HuH-7 (cell line): ENCODE measurements at regions not wholly inside any gene's neighbourhood (a gene's known extent, or its start where the extent isn't known, plus 50 kb on each side); places are given as distances from the start of the nearest gene placed in this dataset.
"Not testable (repeated sequence)": the region's sequence is repeated elsewhere in the genome, so short reads cannot be mapped to it uniquely, and the experiment has no call there.

ENCODE experiments used
- DNase-seq: peaks from one replicate; pipeline ENCODE4 v3.0.0; 2011; ENCODE audit warnings: low spot score

DNA sequence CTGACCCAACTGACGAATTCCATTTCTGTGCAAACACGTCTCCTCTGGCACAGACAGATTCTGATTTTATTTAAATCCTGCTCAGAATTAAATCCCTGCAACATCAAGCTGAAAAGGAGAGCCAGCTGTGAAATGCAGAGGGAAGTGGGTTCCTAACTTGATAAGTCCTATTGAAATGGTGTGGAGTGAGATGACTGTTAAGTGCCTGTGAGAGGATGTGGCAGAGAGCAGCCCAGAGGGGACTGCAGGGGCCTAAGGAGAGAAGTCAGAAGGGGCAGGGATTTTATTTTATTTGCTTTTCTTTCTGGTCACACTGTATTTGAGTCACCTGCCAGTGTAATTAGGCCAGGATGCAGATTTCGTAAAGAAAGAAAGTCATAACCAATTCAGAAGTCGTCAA lies 277.4 kb downstream of the NKX6-1 start:
- DNase-seq, result no peak

DNA sequence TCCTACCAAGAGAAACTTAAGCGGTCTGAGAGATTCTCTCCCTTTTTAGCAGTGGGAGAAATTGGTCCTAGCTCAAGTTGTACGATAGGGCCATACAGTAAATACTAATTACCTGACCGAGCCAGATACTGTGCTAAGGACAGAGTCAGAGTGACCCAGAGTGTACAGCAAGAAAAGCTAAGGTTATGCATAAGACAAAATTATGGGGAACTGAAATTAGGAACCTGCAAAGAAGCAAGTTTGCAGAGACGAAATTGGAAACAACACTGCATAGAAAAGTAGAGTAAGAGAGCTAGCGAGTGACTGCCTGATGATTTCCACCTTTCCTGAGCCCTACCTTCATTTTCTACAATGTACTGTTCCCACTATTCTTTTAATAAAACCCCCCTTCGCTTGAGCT lies 278.1 kb downstream of the NKX6-1 start:
- no peak for DNase-seq

DNA sequence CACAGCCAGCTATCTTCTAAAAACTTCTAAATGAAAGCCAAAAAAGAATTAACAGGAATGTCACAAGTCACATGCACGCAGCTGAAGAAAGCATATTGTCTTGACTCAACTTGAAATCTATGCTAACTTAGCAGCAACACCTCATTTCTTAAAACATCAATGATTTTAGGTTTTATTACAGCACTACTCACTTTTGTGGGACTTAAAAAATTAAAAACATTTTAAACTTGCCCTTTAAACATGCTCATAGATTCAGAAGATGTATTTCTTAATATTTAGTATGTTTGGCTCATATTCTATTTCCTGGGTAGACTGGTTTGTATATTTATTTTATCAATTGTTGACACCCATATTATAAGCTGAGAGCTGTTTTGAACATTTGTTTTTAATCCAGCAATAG lies 279.4 kb downstream of the NKX6-1 start:
- no peak for DNase-seq

DNA sequence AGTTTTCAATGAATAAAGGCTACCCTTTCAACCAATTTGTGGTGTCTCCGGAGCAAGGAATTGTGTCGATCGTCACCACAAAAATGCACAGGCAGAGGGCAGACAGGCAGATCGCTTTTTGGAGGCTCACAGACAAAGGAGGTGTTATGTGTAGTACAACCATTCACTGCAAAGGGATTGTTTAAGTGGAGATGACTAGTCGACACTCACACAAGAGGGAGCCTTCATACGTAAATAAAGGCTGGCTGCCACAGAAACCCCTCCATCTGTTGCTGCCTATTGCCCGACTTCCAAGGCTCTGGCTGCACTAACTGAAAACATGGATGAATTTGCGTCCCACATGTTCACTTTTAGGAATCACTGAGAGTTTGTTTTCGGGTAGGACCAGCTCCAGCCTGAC lies 281.1 kb downstream of the NKX6-1 start:
- no peak for DNase-seq

DNA sequence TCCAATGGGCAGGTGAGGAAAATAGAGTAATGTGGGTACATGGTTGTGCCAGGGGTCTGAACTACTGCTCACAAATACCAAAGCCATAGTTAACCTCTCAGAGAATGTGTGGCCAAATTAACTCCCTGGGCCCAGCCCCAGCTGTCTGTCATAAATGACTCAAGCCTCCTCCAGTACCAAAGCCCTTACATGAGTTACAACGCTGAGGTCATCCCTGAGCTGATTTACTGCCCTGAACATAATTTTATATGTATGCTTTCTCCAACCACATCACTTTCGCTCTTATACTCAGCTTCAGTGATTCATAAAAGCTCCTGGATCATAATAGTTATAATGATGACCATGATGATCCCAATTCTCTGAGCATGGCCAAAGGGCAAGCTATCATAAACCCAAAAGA lies 283.9 kb downstream of the NKX6-1 start:
- no peak for DNase-seq

DNA sequence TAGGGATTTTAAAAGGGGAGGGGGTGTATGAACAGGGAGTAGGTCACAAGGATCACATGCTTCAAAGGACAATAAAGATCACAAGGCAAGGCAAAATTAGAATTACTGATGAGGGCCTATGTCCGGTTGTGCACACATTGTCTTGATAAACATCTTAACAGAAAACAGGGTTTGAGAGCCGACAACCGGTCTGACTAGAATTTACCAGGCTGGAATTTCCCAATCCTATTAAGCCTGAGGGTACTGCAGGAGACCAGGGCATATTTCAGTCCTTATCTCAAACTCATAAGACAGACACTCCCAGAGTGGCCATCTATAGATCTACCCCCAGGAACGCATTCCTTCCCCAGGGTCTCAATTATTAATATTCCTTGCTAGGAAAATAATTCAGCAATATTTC lies 292.9 kb downstream of the NKX6-1 start:
- not testable (repeated sequence) for DNase-seq

DNA sequence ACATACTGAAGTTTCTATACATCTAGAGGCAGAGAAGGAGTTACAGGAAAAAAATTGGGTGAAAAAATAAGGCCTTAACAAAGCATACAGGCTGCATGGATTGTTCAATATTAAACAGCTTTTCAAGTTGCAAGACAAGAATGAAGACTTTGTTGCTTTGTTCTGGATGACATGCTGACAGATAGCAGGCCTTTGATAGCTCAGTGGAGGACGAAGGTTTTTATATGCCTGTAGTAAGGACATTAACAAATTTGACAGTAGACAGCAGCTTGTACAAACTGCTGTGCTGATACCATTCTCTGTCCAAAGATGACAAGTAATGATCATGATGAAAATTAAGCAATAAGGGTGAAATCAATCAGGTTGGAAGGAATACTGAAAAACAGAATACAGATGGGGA lies 309.9 kb downstream of the NKX6-1 start:
- DNase-seq, result no peak

DNA sequence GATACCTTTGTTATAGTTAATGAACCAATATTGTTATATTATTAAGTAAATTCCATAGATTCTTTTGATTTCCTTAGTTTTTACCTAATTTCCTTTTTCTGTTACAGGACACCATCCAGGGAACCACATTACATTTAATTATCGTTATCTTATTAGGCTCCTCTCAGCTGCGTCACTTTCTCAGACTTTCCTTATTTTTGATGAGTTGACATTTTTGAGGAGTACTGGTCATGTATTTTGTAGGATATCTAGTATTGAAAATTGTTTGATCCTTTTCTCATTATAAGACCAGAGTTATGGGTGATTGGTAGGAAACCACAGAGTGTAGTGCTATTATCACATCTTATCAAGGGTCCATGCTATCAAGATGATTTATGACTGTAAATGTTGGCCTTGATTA lies 319.7 kb downstream of the NKX6-1 start:
- no peak for DNase-seq

DNA sequence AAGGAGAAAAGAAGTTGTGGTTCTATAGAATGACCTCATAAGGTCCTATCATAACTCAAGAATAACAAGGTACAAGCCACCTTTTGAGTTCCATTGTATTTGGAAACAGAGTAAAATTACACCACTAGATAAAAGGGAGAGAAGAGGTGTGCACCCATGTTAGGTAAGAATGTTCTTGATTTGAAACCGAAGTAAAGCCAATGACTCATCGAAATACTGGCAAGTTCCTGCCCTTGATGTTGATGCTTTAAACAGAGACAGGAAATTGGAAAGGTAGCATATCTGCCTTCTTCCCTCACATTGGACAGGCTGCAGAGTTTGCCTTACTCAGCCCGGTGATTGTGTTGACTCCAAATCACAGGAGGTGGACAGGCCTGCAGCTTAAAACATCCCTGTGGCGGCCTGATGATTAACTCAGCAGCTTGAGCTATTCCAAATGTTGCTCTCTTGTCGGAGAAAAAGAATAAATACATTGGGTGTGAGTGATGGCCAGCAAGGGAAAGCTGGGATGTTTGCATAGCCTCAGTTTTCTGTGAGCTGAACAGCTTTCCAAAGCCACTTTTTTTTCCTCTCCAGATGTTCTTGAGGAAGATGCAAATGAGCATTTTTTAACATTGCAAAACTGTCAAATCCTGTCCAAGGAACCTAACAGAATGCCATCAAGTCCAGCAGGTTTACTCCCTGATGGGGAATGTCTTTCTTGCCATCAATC lies 321.1 kb downstream of the NKX6-1 start:
- DNase-seq, result no peak

DNA sequence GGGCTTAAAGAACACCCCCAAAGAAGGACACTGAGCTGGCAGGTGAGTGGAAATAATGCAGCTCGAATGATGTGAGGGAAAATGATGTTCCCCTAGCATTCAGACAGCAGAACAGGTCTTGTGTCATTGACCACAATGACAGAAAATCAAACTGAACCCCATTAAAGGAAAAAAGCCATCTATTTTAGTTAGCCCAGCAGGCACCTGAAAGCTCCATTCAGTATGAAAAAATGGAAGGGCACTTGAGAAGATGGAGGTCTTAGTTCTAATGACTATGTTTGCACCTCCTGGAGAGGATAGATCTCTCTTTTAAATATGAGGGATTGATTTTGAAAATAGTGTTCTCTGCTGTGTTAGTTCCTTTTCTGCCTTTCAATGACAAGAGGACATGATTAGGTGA lies 323.1 kb downstream of the NKX6-1 start:
- DNase-seq, result no peak

DNA sequence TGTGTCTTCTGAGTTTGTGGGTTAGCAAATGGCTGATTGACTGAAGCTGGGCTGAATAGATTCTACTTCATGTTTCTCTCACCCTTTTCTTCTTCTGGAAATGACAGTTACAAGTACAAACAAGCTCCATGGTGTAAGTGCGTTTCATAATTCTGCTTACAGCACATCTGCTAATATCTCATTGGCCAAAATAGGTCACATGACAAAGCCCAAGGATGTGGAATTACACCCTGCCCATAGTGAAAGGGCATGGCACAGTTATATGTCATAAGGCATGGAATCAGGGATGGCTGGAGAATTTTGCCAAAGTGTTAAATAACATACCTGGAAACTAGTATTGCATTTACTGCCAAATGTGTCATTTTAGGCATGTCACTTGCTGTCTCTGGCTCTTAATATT lies 327.2 kb downstream of the NKX6-1 start:
- no peak for DNase-seq

DNA sequence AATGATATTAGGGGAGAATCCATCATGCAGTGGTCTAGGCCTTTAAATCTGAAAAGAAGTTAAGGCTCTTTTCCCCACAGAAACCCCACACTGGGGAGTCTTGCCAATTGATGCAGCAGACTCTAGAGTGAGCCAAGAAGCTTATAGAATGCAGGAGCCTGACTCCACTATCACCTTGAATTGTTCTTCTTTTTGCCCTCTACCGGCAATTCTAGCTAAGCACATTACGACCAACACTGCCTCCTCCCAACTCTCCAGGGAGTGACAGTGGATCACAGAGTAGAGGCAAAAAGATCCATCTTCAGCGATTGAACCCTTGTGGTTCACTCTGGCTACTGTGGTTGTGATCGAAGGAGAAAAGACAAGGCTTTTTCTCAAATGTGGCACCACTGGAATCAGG lies 331.5 kb downstream of the NKX6-1 start:
- DNase-seq, result no peak

DNA sequence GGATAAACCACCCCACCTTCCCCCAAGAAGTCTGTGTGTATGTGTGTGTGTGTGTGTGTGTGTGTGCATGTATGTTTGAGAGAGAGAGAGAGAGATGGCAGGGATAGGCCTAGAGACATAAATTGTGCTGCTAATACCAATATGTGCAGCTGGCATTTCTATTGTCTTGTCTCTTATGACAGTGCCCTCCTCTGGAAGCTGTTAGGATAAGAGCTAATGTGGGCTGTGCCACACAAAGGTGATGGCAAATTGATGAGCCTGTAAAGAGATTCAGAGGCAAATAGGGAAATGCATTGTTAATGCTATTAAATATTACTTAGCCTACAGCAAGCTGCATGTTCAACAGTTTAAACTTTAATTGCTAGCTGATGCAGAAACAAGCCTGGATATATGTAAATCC lies 332.0 kb downstream of the NKX6-1 start:
- no peak for DNase-seq

DNA sequence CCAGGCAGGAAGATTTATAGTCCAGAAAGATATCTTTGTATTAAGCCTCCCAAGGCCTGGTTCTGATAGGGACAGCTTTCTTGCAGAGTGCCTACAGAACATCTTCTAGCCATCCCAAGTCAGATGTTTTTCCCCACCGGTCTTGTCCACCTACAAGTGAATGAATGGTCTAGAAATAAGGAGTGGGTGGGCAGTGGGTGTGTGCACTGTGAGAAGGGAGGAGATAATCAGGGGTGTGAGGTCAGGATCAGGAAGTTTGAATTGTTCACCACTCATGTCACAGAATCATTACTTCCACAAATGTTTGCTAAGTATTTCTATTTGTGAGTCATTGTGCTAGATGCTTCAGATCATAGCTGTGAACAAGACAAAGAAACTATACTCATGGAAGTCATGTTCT lies 332.6 kb downstream of the NKX6-1 start:
- DNase-seq, result no peak

DNA sequence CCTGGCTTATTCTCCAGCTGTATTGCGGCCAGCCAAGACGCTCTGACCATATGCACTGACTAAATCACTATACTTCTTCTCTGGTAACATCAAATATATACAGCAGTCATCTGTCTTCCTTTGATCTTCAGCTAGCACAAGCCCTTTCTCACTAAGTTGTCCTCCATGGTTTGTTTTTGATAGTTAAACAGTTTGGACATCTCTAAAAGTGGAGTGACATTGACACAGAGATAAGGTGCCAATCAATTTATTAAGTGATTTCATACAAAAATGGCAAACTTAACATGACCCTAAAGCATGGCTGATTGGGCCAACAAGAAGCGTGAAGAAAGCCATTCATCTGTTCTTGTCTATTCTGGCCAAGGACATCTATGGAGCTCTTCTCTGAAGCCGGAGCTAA lies 334.9 kb downstream of the NKX6-1 start:
- DNase-seq, result no peak

DNA sequence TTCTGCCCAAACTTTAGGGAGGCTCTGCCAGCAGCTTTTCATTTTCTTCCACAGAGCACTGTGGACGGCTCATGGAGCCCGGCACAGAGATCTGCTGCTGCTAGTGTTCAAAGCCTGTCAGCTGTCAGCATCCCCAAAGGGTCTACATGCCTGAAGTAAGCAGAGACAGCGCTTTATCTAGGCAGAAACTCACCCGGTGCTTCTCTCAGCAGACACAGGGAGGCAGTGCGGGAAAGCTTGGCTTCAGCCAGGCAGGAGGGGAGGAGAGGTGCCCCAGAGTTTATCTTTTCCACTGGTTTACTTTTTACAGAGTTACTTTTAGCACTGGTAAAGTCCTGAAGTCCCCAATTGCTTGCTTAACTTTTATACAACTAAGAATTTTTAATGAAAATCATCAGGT lies 339.3 kb downstream of the NKX6-1 start:
- peak; percentile 43 for DNase-seq

DNA sequence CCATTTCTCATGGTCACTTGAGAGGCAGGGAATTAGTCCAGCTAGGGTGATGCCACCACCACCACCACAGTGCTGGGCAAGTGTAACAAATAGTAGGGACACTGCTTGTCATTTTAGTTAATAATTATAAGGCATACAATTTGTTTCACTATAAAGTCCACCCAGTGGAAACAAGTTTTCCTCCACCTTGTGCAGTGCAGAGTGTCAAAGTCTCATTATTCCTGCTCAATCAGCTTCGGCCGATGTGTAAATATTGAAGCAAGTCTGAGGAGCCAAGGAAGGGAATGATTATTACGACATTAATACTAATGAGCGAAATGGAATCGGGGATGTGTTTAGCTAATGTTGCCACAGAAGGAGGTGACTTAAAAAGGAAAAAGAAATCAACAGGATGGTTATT lies 340.4 kb downstream of the NKX6-1 start:
- no peak for DNase-seq

DNA sequence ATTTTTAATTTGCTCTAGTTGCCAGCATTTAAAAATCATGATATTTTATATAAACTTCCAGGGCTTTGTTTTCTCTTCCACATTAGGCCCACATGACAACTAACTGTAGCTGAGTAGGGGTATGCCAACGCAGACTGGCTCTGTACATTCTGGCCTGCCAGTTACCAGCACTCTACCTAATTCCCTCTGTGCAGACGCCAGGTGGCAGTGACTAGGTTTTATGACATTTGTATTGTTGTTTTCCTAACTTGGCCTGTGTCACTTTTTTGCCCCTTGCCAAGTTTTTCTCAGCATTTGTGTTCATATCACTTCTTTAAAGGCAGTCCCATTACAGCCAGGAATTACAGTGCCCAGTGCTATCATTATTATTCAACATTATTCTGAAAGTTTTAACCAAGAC lies 347.5 kb downstream of the NKX6-1 start:
- peak; percentile 1 for DNase-seq

DNA sequence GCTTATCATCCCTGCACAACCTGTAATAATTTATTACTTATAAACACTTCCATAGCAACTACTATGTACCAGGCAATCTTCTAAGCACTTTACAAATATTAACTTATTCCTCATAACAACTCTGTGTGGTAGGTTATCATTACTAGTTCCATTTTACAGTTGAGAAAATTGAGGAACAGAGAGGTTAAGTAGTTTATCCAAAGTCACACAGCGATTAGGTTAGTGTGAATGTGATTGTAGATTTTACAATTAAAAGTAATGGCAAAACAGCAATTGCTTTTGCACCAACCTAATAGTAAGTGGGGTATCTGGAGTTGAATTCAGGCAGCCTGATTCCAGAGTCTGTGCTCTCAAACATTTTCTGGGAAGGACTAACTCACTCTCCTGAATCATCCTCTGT lies 348.9 kb downstream of the NKX6-1 start:
- no peak for DNase-seq

DNA sequence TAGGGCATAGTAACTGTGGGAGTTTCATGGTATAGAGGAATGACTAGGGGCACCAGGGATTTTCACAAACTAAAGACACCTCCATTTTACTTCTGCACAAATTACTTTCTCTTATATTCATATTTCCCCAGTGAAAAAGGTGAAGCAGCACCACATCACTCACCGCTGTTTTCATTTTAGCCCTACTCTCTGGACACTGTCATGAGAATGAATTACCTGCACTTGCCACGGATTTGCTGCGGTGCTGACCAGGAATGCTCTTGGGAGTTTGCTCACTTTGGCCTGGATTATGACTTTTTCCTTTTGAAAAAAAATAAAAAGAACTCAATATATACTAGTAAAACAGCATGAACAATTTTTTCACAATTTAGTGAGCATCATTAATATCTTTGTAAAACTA lies 351.3 kb downstream of the NKX6-1 start:
- no peak for DNase-seq

DNA sequence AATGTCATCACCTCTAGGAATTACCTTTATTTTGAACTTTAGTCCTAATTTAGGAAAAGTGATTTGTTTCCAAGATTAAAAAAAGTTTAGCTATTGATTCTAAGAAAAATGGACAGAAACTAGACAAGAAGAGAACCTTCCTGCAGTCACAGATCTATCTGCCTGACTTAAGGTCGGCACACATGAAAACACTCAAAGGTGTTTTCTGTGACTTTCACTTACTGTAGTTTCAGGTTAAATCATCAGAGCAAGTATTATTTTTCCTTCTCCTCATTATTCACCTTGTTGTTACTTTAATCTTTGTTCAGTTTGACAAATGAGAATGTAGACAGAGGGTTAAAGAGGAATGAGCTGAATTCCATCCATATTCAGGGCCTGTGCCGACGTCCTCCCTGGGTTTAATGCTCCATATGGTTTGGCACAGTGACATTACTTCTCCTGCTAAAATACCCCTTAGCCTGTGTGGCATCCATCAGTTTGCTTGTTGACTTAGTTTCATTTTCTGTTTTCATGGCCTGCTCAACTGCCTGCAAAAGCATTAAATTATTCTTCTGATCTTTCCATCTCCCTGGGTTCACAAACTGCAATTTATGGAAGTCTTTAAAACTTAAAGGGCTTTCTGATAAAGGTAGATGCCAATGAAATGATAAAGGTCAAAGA lies 352.7 kb downstream of the NKX6-1 start:
- no peak for DNase-seq

DNA sequence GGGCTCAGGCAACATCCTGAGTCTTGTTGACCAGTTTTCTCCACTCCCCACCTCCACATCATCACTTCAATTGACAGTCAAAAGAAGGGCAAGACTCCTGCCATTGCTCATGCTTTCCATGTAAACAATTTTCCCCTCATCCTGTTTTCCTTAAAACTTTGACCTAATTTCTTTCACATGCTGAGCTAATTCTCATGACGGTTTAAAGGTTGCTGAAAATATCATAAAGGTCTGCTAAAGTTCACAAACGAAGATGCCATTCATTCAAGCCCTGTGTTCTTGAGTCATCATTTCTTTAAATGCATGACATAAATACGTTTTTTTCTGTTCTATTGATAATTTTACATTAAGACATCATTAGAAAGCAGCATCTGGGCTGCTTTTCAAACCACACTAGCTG lies 353.9 kb downstream of the NKX6-1 start:
- no peak for DNase-seq

DNA sequence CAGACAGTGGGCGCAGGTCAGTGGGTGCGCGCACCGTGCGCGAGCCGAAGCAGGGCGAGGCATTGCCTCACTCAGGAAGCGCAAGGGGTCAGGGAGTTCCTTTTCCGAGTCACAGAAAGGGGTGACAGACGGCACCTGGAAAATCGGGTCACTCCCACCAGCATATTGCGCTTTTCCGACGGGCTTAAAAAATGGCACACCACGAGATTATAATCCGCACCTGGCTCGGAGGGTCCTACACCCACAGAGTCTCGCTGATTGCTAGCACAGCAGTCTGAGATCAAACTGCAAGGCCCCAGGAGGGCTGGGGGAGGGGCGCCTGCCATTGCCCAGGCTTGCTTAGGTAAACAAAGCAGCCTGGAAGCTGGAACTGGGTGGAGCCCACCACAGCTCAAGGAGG lies 372.2 kb downstream of the NKX6-1 start:
- DNase-seq, result not testable (repeated sequence)
